ENCODE measurements at regions not wholly inside any gene's neighbourhood (a gene's known extent, or its start where the extent isn't known, plus 50 kb on each side); places are given as distances from the start of the nearest gene placed in this dataset.

GRCh38 chr10:28733245-28733644 is 55.9 kb downstream of the BAMBI start:
- Mint-ChIP-seq H3K4me1 (peaks cover 2% of the 10 kb centered on the region), H3K27me3 (peaks cover 2% of the 10 kb centered on the region), H3K27ac (no peak overlapping the region), H3K36me3 (no peaks in the 10 kb centered on the region), H3K4me3 (no peak overlapping the region), H3K9me3 (peaks cover 2% of the 10 kb centered on the region)
- POLR2A ChIA-PET = no interaction called here
- ATAC-seq (ENCODE audit: low read depth) (no peak), DNase-seq (no peak)

- no peak overlapping the region for H3K4me3 Mint-ChIP-seq
- ATAC-seq (ENCODE audit: low read depth) (no peak), DNase-seq (no peak)
- H3K4me1 Mint-ChIP-seq = peaks cover 2% of the 10 kb centered on the region
- no peaks in the 10 kb centered on the region for H3K36me3 Mint-ChIP-seq
- H3K27ac Mint-ChIP-seq = no peak overlapping the region
- H3K27me3 Mint-ChIP-seq = peaks cover 2% of the 10 kb centered on the region
- POLR2A ChIA-PET = no interaction called here
- H3K9me3 Mint-ChIP-seq = peaks cover 2% of the 10 kb centered on the region
Measured at GRCh38 chr10:28733647-28734046, 56.3 kb downstream of the BAMBI start.

- Mint-ChIP-seq H3K27me3 (peaks cover 2% of the 10 kb centered on the region), H3K9me3 (peaks cover 2% of the 10 kb centered on the region), H3K4me1 (peaks cover 2% of the 10 kb centered on the region), H3K36me3 (no peaks in the 10 kb centered on the region), H3K4me3 (no peak overlapping the region), H3K27ac (no peak overlapping the region)
- DNase-seq (no peak), ATAC-seq (ENCODE audit: low read depth) (no peak)
- POLR2A ChIA-PET = no interaction called here
Measured at GRCh38 chr10:28734938-28735759, 57.8 kb downstream of the BAMBI start.

GRCh38 chr10:28737096-28737495 is 59.8 kb downstream of the BAMBI start:
- DNase-seq = no peak
- POLR2A ChIA-PET = no interaction called here
- H3K4me1 Mint-ChIP-seq = no peaks in the 10 kb centered on the region
- H3K9me3 Mint-ChIP-seq = peaks cover 2% of the 10 kb centered on the region
- H3K27me3 Mint-ChIP-seq = no peaks in the 10 kb centered on the region
- H3K27ac Mint-ChIP-seq = no peak overlapping the region
- H3K4me3 Mint-ChIP-seq = no peak overlapping the region
- H3K36me3 Mint-ChIP-seq = no peaks in the 10 kb centered on the region
- ATAC-seq (ENCODE audit: low read depth) = no peak

- H3K27ac Mint-ChIP-seq = no peak overlapping the region
- POLR2A ChIA-PET = no interaction called here
- H3K27me3 Mint-ChIP-seq = no peaks in the 10 kb centered on the region
- H3K4me1 Mint-ChIP-seq = no peaks in the 10 kb centered on the region
- DNase-seq (no peak), ATAC-seq (ENCODE audit: low read depth) (no peak)
- no peak overlapping the region for H3K4me3 Mint-ChIP-seq
- H3K9me3 Mint-ChIP-seq = peaks cover 2% of the 10 kb centered on the region
- H3K36me3 Mint-ChIP-seq = no peaks in the 10 kb centered on the region
Measured at GRCh38 chr10:28738200-28738599, 60.9 kb downstream of the BAMBI start.

GRCh38 chr10:28743576-28743975 is 66.3 kb downstream of the BAMBI start:
- POLR2A ChIA-PET = no interaction called here
- Mint-ChIP-seq H3K4me3 (no peak overlapping the region), H3K36me3 (no peaks in the 10 kb centered on the region), H3K4me1 (no peaks in the 10 kb centered on the region), H3K9me3 (peaks cover 7% of the 10 kb centered on the region), H3K27ac (no peak overlapping the region), H3K27me3 (peaks cover 3% of the 10 kb centered on the region)
- DNase-seq = no peak
- ATAC-seq (ENCODE audit: low read depth) = no peak

GRCh38 chr10:28744069-28744768 is 66.9 kb downstream of the BAMBI start:
- ATAC-seq (ENCODE audit: low read depth) = no peak
- Mint-ChIP-seq H3K36me3 (no peaks in the 10 kb centered on the region), H3K4me3 (no peak overlapping the region), H3K4me1 (no peaks in the 10 kb centered on the region), H3K27me3 (peaks cover 3% of the 10 kb centered on the region), H3K9me3 (peaks cover 7% of the 10 kb centered on the region), H3K27ac (no peak overlapping the region)
- no peak for DNase-seq
- POLR2A ChIA-PET = no interaction called here

GRCh38 chr10:28754930-28755718 is 77.8 kb downstream of the BAMBI start:
- Mint-ChIP-seq H3K4me3 (no peak overlapping the region), H3K36me3 (peaks cover 1% of the 10 kb centered on the region), H3K4me1 (no peaks in the 10 kb centered on the region), H3K27me3 (peaks cover 2% of the 10 kb centered on the region), H3K27ac (no peak overlapping the region), H3K9me3 (peaks cover 1% of the 10 kb centered on the region)
- ATAC-seq (ENCODE audit: low read depth) = no peak
- POLR2A ChIA-PET = no interaction called here
- no peak for DNase-seq

GRCh38 chr10:28761084-28761846 is 83.9 kb downstream of the BAMBI start:
- H3K4me3 Mint-ChIP-seq = no peak overlapping the region
- no peak for DNase-seq
- H3K9me3 Mint-ChIP-seq = no peaks in the 10 kb centered on the region
- H3K4me1 Mint-ChIP-seq = no peaks in the 10 kb centered on the region
- POLR2A ChIA-PET = no interaction called here
- ATAC-seq (ENCODE audit: low read depth) = no peak
- peaks cover 7% of the 10 kb centered on the region for H3K27me3 Mint-ChIP-seq
- H3K36me3 Mint-ChIP-seq = no peaks in the 10 kb centered on the region
- H3K27ac Mint-ChIP-seq = no peak overlapping the region

GRCh38 chr10:28763471-28764170 is 86.3 kb downstream of the BAMBI start:
- H3K27me3 Mint-ChIP-seq = peaks cover 12% of the 10 kb centered on the region
- no peaks in the 10 kb centered on the region for H3K36me3 Mint-ChIP-seq
- POLR2A ChIA-PET = no interaction called here

GRCh38 chr10:28765641-28766040 is 88.3 kb downstream of the BAMBI start:
- ATAC-seq (ENCODE audit: low read depth) = no peak
- H3K4me3 Mint-ChIP-seq = no peak overlapping the region
- no peak for DNase-seq
- POLR2A ChIA-PET = no interaction called here
- H3K4me1 Mint-ChIP-seq = peaks cover 1% of the 10 kb centered on the region
- H3K27ac Mint-ChIP-seq = no peak overlapping the region
- H3K36me3 Mint-ChIP-seq = no peaks in the 10 kb centered on the region
- H3K9me3 Mint-ChIP-seq = no peaks in the 10 kb centered on the region
- H3K27me3 Mint-ChIP-seq = peaks cover 12% of the 10 kb centered on the region

More at GRCh38 chr10:28763471-28764170, 86.3 kb downstream of the BAMBI start:
- no peaks in the 10 kb centered on the region for H3K4me1 Mint-ChIP-seq
- no peak overlapping the region for H3K4me3 Mint-ChIP-seq
- H3K27ac Mint-ChIP-seq = no peak overlapping the region
- ATAC-seq (ENCODE audit: low read depth) (no peak), DNase-seq (no peak)
- H3K9me3 Mint-ChIP-seq = no peaks in the 10 kb centered on the region

- H3K4me1 Mint-ChIP-seq = peaks cover 1% of the 10 kb centered on the region
- DNase-seq (no peak), ATAC-seq (ENCODE audit: low read depth) (no peak)
- POLR2A ChIA-PET = no interaction called here
- H3K36me3 Mint-ChIP-seq = no peaks in the 10 kb centered on the region
- H3K9me3 Mint-ChIP-seq = no peaks in the 10 kb centered on the region
- H3K4me3 Mint-ChIP-seq = no peak overlapping the region
- H3K27ac Mint-ChIP-seq = no peak overlapping the region
- H3K27me3 Mint-ChIP-seq = peaks cover 12% of the 10 kb centered on the region
Measured at GRCh38 chr10:28768227-28768626, 90.9 kb downstream of the BAMBI start.
